ENCODE measurements at regions not wholly inside any gene's neighbourhood (a gene's known extent, or its start where the extent isn't known, plus 50 kb on each side); places are given as distances from the start of the nearest gene placed in this dataset.
"Not testable (repeated sequence)": the region's sequence is repeated elsewhere in the genome, so short reads cannot be mapped to it uniquely, and the experiment has no call there.

DNA sequence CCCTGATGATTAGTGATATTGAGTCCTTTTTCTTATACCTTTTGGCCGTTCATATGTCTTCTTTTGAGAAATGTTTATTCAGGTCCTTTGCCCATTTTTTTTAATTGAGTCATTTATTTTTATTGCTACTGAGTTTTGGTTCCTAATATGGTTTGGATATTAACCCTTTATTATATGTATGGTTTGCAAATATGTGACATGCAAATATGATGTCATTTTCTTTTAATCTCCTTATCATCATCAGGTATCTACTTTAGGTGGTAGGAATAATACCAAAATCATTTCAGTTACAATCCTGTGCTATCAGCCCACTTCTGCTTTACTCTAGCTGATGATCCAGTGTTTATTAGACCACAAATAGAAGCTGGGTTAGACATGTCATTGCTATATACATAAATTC is 102.3 kb upstream of the TRPC7 start:
- no peak for DNase-seq (ENCODE audit: low read depth)

DNA sequence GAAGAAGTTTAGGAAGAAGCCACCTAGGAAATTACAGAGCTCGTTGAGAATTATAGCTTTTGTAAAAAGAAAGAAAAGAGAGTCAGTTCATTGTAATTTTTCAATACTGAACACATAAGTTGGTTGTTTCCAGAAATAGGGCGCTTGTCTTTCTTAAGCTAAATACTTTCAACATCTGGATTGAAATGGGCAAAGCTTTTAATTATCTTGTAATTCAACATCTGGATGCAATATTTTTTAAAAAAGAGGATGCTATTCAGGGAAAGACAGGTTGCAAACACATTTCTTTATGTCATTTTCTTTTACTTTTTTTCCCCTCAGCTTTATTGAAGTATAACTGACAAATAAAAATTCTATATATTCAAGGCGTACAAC is 100.7 kb upstream of the TRPC7 start:
- no peak for DNase-seq (ENCODE audit: low read depth)

DNA sequence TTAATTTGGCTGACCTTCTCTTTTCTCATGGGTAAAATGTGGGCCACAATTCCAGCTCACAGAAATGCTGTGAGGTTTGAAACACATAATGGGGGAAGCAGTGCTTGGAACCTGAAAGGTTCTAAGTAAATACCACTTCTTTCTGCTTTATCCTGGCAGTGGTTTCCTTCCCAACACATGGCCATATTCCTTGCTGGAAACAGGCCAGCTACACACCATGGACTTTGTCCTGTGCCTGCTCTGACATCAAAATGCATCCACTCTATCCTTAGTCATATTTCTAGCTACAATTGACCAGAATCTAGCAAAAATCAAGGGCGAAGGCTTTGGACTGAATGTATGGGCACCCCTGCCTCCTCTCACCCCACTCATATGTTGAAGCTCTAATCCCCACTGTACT is 93.1 kb upstream of the TRPC7 start:
- no peak for DNase-seq (ENCODE audit: low read depth)

DNA sequence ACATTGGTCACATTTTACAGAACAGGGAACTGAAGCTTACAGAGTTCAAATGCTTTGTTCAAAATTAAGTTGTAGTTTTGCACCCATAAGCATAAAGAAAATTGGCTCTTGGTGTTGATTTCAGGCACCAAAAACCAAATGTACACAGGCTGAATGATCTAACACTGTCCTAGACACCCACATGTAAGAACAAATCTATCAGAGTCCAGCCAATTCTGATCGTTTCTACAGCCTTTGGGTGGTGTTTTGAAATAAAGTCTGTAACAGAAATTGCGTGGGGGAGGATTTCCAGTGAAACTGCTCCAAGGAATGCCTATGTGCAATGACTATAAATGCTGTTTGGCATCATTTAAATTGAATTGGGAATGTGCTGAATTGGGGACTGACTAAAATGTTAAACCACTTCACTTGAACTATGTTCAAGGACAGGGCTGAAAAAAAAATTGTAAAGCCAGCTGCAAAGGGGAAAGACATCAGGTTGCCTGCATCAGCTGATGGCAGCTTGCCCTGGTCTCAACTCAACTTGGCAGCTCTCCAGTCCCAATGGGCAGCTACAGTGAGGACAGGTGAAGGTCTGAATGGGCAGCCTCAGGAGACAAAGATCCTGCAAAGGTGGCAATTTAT is 92.2 kb upstream of the TRPC7 start:
- DNase-seq (ENCODE audit: low read depth): no peak

DNA sequence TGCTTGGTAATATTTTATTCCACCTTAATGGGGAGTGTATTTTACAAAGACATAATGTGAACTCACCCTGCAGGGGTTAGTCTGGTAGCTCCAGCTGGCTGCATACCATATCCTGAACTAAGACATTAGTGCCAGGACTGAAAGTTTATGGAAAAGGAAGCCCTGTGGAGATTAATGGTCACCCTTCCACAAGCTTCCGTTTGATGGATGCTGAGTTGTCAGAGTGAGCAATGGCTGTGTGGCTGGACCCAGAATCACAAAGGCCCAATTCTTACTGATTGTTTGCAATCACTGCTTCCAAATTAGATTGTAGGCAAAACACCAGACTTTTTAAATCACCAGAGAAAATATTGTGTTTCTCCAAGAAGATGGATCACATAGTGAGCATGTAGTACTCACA is 90.1 kb upstream of the TRPC7 start:
- no peak for DNase-seq (ENCODE audit: low read depth)

GRCh38 chr5:136453986-136454758 is 88.8 kb upstream of the TRPC7 start:
- no peak for DNase-seq (ENCODE audit: low read depth)

DNA sequence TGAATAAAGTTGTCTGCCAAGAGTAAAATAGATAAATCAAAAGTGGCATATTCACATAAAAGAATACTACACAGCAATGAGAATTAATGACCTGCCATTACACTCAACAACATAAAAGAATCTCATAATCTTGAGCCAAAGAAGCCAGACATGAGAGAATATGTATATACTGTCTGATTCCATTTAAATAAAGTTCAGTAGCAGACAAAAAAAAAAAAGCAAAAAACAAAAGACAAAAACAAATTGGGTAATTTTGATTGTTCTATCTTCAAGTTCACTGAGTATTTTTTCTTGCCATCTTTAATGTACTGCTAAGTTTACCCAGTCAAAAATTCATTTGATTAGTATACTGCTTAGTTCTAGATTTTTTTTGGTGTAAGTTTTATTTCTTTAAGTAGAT is 87.9 kb upstream of the TRPC7 start:
- DNase-seq (ENCODE audit: low read depth): no peak

DNA sequence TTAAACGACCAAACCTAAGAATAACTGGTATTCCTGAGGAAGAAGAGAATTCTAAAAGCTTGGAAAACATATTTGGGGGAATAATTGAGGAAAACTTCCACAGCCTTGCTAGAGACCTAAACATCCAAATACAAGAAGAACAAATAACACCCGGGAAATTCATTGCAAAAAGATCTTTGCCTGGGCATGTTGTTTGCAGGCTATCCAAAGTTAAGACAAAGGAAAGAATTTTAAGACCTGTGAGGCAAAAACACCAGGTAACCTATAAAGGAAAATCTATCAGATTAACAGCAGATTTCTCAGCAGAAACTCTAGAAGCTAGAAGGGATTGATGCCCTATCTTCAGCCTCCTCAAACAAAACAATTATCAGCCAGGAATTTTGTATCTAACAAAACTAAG is 82.2 kb upstream of the TRPC7 start:
- DNase-seq (ENCODE audit: low read depth): not testable (repeated sequence)

GRCh38 chr5:136446565-136446964 is 81.2 kb upstream of the TRPC7 start:
- no peak for DNase-seq (ENCODE audit: low read depth)

DNA sequence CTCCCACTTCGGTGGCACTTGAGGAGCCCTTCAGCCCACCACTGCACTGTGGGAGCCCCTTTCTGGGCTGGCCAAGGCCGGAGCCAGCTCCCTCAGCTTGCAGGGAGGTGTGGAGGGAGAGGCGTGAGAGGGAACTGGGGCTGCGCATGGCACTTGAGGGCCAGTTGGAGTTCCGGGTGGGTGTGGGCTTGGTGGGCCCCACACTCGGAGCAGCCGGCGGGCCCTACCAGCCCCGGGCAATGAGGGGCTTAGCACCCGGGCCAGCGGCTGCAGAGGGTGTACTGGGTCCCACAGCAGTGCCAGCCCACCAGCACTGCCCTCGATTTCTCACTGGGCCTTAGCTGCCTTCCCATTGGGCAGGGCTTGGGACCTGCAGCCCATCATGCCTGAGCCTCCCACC is 78.8 kb upstream of the TRPC7 start:
- DNase-seq (ENCODE audit: low read depth): not testable (repeated sequence)

DNA sequence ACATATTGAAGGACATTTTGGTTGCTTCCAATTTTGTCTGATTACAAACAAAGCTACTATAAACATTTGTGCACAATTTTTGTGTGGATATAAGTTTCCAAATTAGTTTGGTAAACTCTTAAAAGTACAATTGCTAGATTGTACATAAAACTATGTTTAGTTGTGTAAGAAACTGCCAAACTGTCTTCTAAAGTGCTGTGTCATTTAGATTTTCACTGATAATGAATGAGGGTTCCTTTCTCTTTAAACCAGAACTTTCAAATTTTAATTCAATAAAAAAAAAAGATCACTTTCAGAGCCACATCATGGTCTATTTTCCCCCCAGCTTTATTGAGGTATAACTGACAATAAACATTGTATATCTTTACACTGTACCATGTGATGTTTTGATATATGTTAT is 74.0 kb upstream of the TRPC7 start:
- no peak for DNase-seq (ENCODE audit: low read depth)

GRCh38 chr5:136435946-136436543 is 70.7 kb upstream of the TRPC7 start:
- DNase-seq (ENCODE audit: low read depth): no peak

GRCh38 chr5:136434795-136435194 is 69.5 kb upstream of the TRPC7 start:
- no peak for DNase-seq (ENCODE audit: low read depth)

DNA sequence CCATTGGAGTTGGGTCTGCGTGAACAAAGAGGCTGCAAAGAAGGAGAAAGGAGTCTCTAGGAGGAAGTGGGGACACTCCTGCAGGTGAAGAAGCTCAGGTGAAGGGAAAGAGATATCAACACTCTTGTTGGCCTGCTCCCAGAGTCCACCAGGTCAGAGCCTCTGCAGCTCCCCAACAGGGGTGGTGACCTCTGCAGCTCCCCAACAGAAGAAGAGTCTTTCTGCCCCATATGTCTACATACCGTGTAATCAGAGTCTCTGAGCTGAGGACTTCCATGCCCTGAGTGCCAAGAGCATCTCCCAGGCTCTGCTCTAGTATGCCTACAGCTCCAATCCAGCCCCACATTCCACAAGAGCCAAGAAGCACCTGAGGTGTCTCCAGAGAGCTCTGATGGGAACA is 67.4 kb upstream of the TRPC7 start:
- no peak for DNase-seq (ENCODE audit: low read depth)

- DNase-seq (ENCODE audit: low read depth): no peak
Measured at GRCh38 chr5:136430081-136430480, 64.7 kb upstream of the TRPC7 start.

- DNase-seq (ENCODE audit: low read depth): no peak
Measured at GRCh38 chr5:136427426-136427825, 62.1 kb upstream of the TRPC7 start.

DNA sequence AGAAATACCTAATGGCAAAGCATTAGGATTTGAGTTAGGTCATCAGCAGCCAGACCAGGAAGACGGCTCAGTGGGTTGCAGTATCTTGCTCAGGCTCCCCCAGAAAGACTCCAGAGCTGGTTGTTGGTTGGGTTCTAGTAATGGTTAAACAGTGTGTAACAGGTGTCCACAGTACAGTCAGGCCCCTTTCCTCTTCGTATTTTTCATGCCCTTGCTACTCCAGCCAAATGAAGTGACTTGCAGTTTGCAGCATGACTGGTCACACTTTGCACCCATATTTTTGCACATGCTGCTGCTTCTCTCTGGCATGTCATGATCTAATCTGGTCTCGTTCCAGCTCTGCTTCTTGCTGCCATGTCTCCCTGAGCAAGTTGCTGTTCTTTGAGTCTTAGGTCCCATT is 60.6 kb upstream of the TRPC7 start:
- no peak for DNase-seq (ENCODE audit: low read depth)

- no peak for DNase-seq (ENCODE audit: low read depth)
Measured at GRCh38 chr5:136424835-136425584, 59.7 kb upstream of the TRPC7 start.

- DNase-seq (ENCODE audit: low read depth): no peak
Measured at GRCh38 chr5:136423944-136424606, 58.7 kb upstream of the TRPC7 start.

DNA sequence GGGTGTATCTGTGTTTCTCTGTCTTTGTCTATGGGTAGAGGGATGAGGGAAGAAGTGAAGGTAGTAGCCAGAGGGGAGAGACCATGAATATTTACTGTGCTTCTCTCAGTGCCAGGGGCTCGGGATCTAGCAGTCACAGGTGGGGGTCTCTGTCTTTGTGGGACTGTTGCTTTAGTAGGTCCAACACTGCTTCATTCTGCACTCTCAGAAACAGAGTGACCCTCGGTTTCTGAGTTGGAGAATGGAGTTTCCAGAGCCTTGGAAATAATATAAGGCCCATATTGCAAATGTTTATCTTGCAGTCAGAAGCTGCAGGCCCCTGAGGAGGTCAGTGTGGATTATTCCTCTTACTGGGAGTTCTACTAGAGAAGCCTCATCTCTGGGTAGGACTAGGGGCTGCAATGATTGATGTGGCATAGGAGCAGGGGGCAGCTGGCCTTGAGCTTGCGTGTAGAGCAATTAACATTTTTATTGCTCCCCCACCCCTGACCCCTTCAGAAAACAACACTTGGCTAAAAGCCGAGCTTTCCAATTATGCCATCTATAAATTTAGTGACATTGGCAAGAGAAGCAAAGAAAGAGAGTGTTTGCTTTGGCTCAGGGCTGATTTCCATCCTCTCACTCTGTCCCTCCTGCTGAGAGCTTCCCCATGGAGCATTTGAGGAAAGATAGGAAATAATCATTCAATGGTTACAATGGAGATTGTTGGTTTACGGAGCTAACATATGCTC is 55.0 kb upstream of the TRPC7 start:
- DNase-seq (ENCODE audit: low read depth): no peak

GRCh38 chr5:136418301-136418700 is 53.0 kb upstream of the TRPC7 start:
- DNase-seq (ENCODE audit: low read depth): no peak
